H1 (cell line): ENCODE measurements at regions not wholly inside any gene's neighbourhood (a gene's known extent, or its start where the extent isn't known, plus 50 kb on each side); places are given as distances from the start of the nearest gene placed in this dataset.

Experiments
- CTCF ChIA-PET: fragments of 300-600 bp; sonication (Branson Sonifier 250); formaldehyde crosslinking; loops from one replicate; lab custom pipeline; 2021; ENCODE audit not compliant: partially characterized antibody; lab: Charles Lee
- POLR2A ChIA-PET: fragments of 300-600 bp; sonication (Branson Sonifier 250); formaldehyde crosslinking; loops from one replicate; lab custom pipeline; 2021; ENCODE audit warnings: inconsistent platforms; ENCODE audit not compliant: partially characterized antibody; lab: Charles Lee
- DNase-seq, 2 experiments: peaks; one replicate each; pipeline versions ENCODE4 v3.0.0 to v3.0.0-alpha.2; 2010 to 2022; ENCODE audit warnings: low spot score in 2 of 2, low read depth in 1 of 2, mixed read lengths in 1 of 2
- FAIRE-seq: peaks from 2 replicates; lab custom pipeline; 2011; peaks lifted over from hg19 to GRCh38; lab: Jason Lieb, UNC
- H2AFZ ChIP-seq: 2 replicates; pipeline ENCODE4 v1.8.1; 2012; ENCODE audit warnings: low read length, inconsistent platforms
- H2AK5ac ChIP-seq: 2 replicates; pipeline ENCODE4 v1.6.1; 2013; ENCODE audit warnings: low read depth, low read length
- H2BK120ac ChIP-seq: replicated peaks from 2 replicates; pipeline ENCODE3; 2013; ENCODE audit warnings: low read depth, low read length, inconsistent platforms
- H2BK12ac ChIP-seq: 2 replicates; pipeline ENCODE4 v1.6.1; 2013; ENCODE audit warnings: low read depth, low read length
- H2BK15ac ChIP-seq: 2 replicates; pipeline ENCODE4 v1.6.1; 2013; ENCODE audit warnings: low read length
- H2BK20ac ChIP-seq: 2 replicates; pipeline ENCODE4 v1.6.1; 2013; ENCODE audit warnings: low read length
- H2BK5ac ChIP-seq: 2 replicates; pipeline ENCODE4 v1.6.1; 2013; ENCODE audit warnings: low read depth, low read length
- H3K14ac ChIP-seq: 2 replicates; pipeline ENCODE4 v1.6.1; 2013; ENCODE audit warnings: inconsistent platforms; ENCODE audit not compliant: insufficient read length
- H3K18ac ChIP-seq: 2 replicates; pipeline ENCODE4 v1.6.1; 2013; ENCODE audit warnings: low read length; ENCODE audit errors: extremely low read depth
- H3K23ac ChIP-seq: 2 replicates; pipeline ENCODE4 v1.6.1; 2013; ENCODE audit warnings: inconsistent platforms; ENCODE audit not compliant: insufficient read length
- H3K23me2 ChIP-seq: 2 replicates; pipeline ENCODE4 v1.6.1; 2013; ENCODE audit warnings: low read depth, low read length
- H3K27ac ChIP-seq: 2 replicates; pipeline ENCODE4 v1.6.1; 2011; ENCODE audit warnings: low read depth, low read length, inconsistent platforms
- H3K27me3 ChIP-seq, 4 experiments: replicated peaks in 1 of 4; 1 replicate in 1 of 4; 2 replicates in 3 of 4; pipeline versions ENCODE4 v1.6.1 to v1.8.1; 2011 to 2013; ENCODE audit warnings: low read length in 3 of 4, mild to moderate bottlenecking in 3 of 4, inconsistent platforms in 2 of 4, mixed read lengths in 2 of 4, moderate library complexity in 1 of 4; ENCODE audit not compliant: control insufficient read depth in 3 of 4, insufficient read depth in 3 of 4; ENCODE audit errors: extremely low read depth in 1 of 4
- H3K36me3 ChIP-seq, 4 experiments: 2 replicates each; pipeline versions ENCODE4 v1.6.1 to v1.8.1; 2011 to 2013; ENCODE audit warnings: mild to moderate bottlenecking in 4 of 4, low read length in 3 of 4, moderate library complexity in 2 of 4, control low read depth in 1 of 4, inconsistent platforms in 1 of 4; ENCODE audit not compliant: insufficient read depth in 4 of 4, control insufficient read depth in 2 of 4
- H3K4ac ChIP-seq: replicated peaks from 2 replicates; pipeline ENCODE3; 2013; ENCODE audit warnings: low read length, low read depth, mixed read lengths, inconsistent platforms; ENCODE audit not compliant: insufficient read length
- H3K4me1 ChIP-seq, 4 experiments: replicated peaks in 1 of 4; 1 replicate in 1 of 4; 2 replicates in 3 of 4; pipeline versions ENCODE4 v1.6.1 to v1.8.1; 2011 to 2013; ENCODE audit warnings: low read length in 3 of 4, inconsistent platforms in 2 of 4, mixed read lengths in 1 of 4; ENCODE audit not compliant: insufficient read depth in 4 of 4, control insufficient read depth in 3 of 4
- H3K4me2 ChIP-seq, 2 experiments: 2 replicates each; pipeline versions ENCODE4 v1.6.1 to v1.8.1; 2011 to 2013; ENCODE audit warnings: low read depth in 2 of 2, low read length in 2 of 2, control low read depth in 1 of 2, inconsistent platforms in 1 of 2, mild to moderate bottlenecking in 1 of 2; ENCODE audit not compliant: insufficient read depth in 1 of 2
- H3K4me3 ChIP-seq, 4 experiments: fragments of 200-600, 300-600 bp in 1 of 4; sonication (generic), shearing (Covaris generic), sonication (Bioruptor Twin) in 1 of 4; 2 replicates each; pipeline versions ENCODE4 v1.5.1 to v1.8.1; 2011 to 2016; ENCODE audit warnings: low read length in 4 of 4, low read depth in 3 of 4, control low read depth in 2 of 4, inconsistent platforms in 2 of 4, mild to moderate bottlenecking in 2 of 4, mixed read lengths in 1 of 4, moderate library complexity in 1 of 4; ENCODE audit not compliant: insufficient read depth in 2 of 4; ENCODE audit errors: extremely low read depth in 1 of 4
- H3K56ac ChIP-seq: replicated peaks from 2 replicates; pipeline ENCODE3; 2013; ENCODE audit warnings: low read depth, mild to moderate bottlenecking, mixed read lengths, low read length, inconsistent platforms; ENCODE audit not compliant: insufficient read length
- H3K79me1 ChIP-seq: 2 replicates; pipeline ENCODE4 v1.6.1; 2013; ENCODE audit warnings: low read depth, low read length, control low read depth
- H3K79me2 ChIP-seq, 2 experiments: 2 replicates each; pipeline versions ENCODE4 v1.6.1 to v1.8.1; 2012 to 2013; ENCODE audit warnings: low read length in 2 of 2, mild to moderate bottlenecking in 2 of 2, inconsistent platforms in 1 of 2; ENCODE audit not compliant: insufficient read depth in 2 of 2, control insufficient read depth in 1 of 2
- H3K9ac ChIP-seq, 4 experiments: replicated peaks in 1 of 4; 1 replicate in 1 of 4; 2 replicates in 3 of 4; pipeline versions ENCODE4 v1.6.1 to v1.8.1; 2011 to 2013; ENCODE audit warnings: low read depth in 3 of 4, low read length in 3 of 4, control low read depth in 2 of 4, mild to moderate bottlenecking in 2 of 4, moderate library complexity in 2 of 4, inconsistent platforms in 1 of 4; ENCODE audit errors: extremely low read depth in 1 of 4
- H3K9me3 ChIP-seq, 2 experiments: 2 replicates each; pipeline versions ENCODE4 v1.6.1 to v1.8.1; 2012 to 2013; ENCODE audit warnings: mild to moderate bottlenecking in 2 of 2, moderate library complexity in 2 of 2, control low read depth in 1 of 2, inconsistent platforms in 1 of 2, low read depth in 1 of 2, low read length in 1 of 2, mixed read lengths in 1 of 2; ENCODE audit not compliant: insufficient read depth in 2 of 2
- H4K20me1 ChIP-seq, 2 experiments: replicated peaks in 1 of 2; 2 replicates each; pipeline versions ENCODE3 to v1.8.1; 2011 to 2013; ENCODE audit warnings: inconsistent platforms in 2 of 2, low read length in 2 of 2, mild to moderate bottlenecking in 1 of 2; ENCODE audit not compliant: insufficient read depth in 2 of 2, control insufficient read depth in 1 of 2
- H4K5ac ChIP-seq: 2 replicates; pipeline ENCODE4 v1.6.1; 2013; ENCODE audit warnings: low read length, low read depth, mixed read lengths, inconsistent platforms; ENCODE audit not compliant: insufficient read length
- H4K8ac ChIP-seq: 2 replicates; pipeline ENCODE4 v1.8.0; 2013; ENCODE audit warnings: mild to moderate bottlenecking, moderate library complexity, low read length, inconsistent platforms; ENCODE audit not compliant: insufficient read depth; ENCODE audit errors: extremely low read depth
- H4K91ac ChIP-seq: replicated peaks from 2 replicates; pipeline ENCODE3; 2013; ENCODE audit warnings: low read length, mixed read lengths, inconsistent platforms; ENCODE audit not compliant: insufficient read length
- CHD1 ChIP-seq: IDR thresholded peaks from 2 replicates; pipeline ENCODE4 v1.6.1; 2012; ENCODE audit warnings: low read depth, low read length, improper control_type of control experiment
- CHD2 ChIP-seq: IDR thresholded peaks from 2 replicates; pipeline ENCODE4 v1.6.1; 2012; ENCODE audit warnings: low read length, improper control_type of control experiment
- EP300 ChIP-seq, 2 experiments: IDR thresholded peaks; 1 replicate in 1 of 2; 2 replicates in 1 of 2; pipeline ENCODE4 v1.6.1; 2011 to 2012; ENCODE audit warnings: low read depth in 2 of 2, low read length in 2 of 2, mild to moderate bottlenecking in 2 of 2, borderline replicate concordance in 1 of 2, inconsistent platforms in 1 of 2, moderate library complexity in 1 of 2
- GTF2F1 ChIP-seq: IDR thresholded peaks from 2 replicates; pipeline ENCODE4 v1.6.1; 2012; ENCODE audit warnings: low read depth, low read length, improper control_type of control experiment, borderline replicate concordance
- HDAC6 ChIP-seq: IDR thresholded peaks from one replicate; pipeline ENCODE4 v1.7.1; 2012; ENCODE audit warnings: low read depth, mild to moderate bottlenecking, inconsistent platforms, low read length, moderate library complexity
- KDM1A ChIP-seq: fragments of 200-600, 300-600 bp; sonication (generic); IDR thresholded peaks from 2 replicates; pipeline ENCODE4 v1.7.1; 2016; ENCODE audit warnings: mild to moderate bottlenecking, low read length, borderline replicate concordance
- KDM4A ChIP-seq: IDR thresholded peaks from one replicate; pipeline ENCODE4 v1.7.1; 2012; ENCODE audit warnings: low read depth, mild to moderate bottlenecking, moderate library complexity, low read length, inconsistent platforms; ENCODE audit not compliant: severe bottlenecking
- POU5F1 ChIP-seq: IDR thresholded peaks from 2 replicates; pipeline ENCODE4 v1.6.1; 2011; ENCODE audit warnings: low read depth, mild to moderate bottlenecking, low read length, moderate library complexity
- RFX5 ChIP-seq: IDR thresholded peaks from 2 replicates; pipeline ENCODE4 v1.6.1; 2011; ENCODE audit warnings: low read depth, low read length, improper control_type of control experiment, borderline replicate concordance
- SP1 ChIP-seq: IDR thresholded peaks from 2 replicates; pipeline ENCODE4 v1.6.1; 2011; ENCODE audit warnings: low read depth, low read length
- SP2 ChIP-seq: IDR thresholded peaks from 2 replicates; pipeline ENCODE4 v1.6.1; 2012; ENCODE audit warnings: mild to moderate bottlenecking, low read length, inconsistent platforms
- SRF ChIP-seq: IDR thresholded peaks from 2 replicates; pipeline ENCODE4 v1.6.1; 2011; ENCODE audit warnings: mild to moderate bottlenecking, low read depth, low read length, moderate library complexity
- USF2 ChIP-seq: IDR thresholded peaks from 2 replicates; pipeline ENCODE4 v1.6.1; 2011; ENCODE audit warnings: low read length, improper control_type of control experiment

- H3K79me1 ChIP-seq, result no peaks in the 10 kb centered on the region
- TF ChIP-seq RFX5 (no peak), SRF (no peak), HDAC6 (no peak), GTF2F1 (no peak), KDM4A (no peak), CHD1 (no peak), SP2 (no peak), KDM1A (no peak), USF2 (no peak), CHD2 (no peak), EP300 (IDR thresholded peaks at IDR 0.05; ENCODE audit: borderline replicate concordance in 1 of 2, low read depth in 2 of 2, low read length in 2 of 2) (no peak), SP1 (no peak), POU5F1 (no peak)
- no peak overlapping the region for H3K14ac ChIP-seq
- no peaks in the 10 kb centered on the region for H3K79me2 ChIP-seq
- FAIRE-seq (no peak), DNase-seq (no peak)
- no peak overlapping the region for H4K8ac ChIP-seq
- H3K4me1 ChIP-seq, result no peaks in the 10 kb centered on the region
- no peaks in the 10 kb centered on the region for H3K9me3 ChIP-seq
- no peak overlapping the region for H2AK5ac ChIP-seq
- no peak overlapping the region for H4K5ac ChIP-seq
- H2BK15ac ChIP-seq, result no peak overlapping the region
- H2BK5ac ChIP-seq, result no peak overlapping the region
- no peaks in the 10 kb centered on the region; a peak in 2 of 7 replicates for H3K27me3 ChIP-seq
- no peak overlapping the region for H4K91ac ChIP-seq
- H2BK20ac ChIP-seq, result no peak overlapping the region
- no peaks in the 10 kb centered on the region for H4K20me1 ChIP-seq
- no peak overlapping the region for H3K4ac ChIP-seq
- H3K56ac ChIP-seq, result no peak overlapping the region
- ChIA-PET POLR2A (no interaction called here), CTCF (interaction anchor here (1.3 kb wide), 1 partner anchor 50 kb away, joined by 5 read pairs; no protein-coding TSS in a partner anchor)
- no peak overlapping the region for H3K18ac ChIP-seq
- no peaks in the 10 kb centered on the region for H3K36me3 ChIP-seq
- H3K4me3 ChIP-seq, result no peak overlapping the region
- no peak overlapping the region for H3K23ac ChIP-seq
- H3K9ac ChIP-seq, result no peak overlapping the region
- no peak overlapping the region for H2BK120ac ChIP-seq
- H2AFZ ChIP-seq, result no peak overlapping the region
- H2BK12ac ChIP-seq, result no peak overlapping the region
- H3K27ac ChIP-seq, result no peak overlapping the region
- H3K4me2 ChIP-seq, result no peak overlapping the region
- no peaks in the 10 kb centered on the region for H3K23me2 ChIP-seq
Observed at GRCh38 chr2:176504440-176504839, 235.2 kb downstream of the MTX2 start.
